ENCODE measurements at regions not wholly inside any gene's neighbourhood (a gene's known extent, or its start where the extent isn't known, plus 50 kb on each side); places are given as distances from the start of the nearest gene placed in this dataset.

DNA sequence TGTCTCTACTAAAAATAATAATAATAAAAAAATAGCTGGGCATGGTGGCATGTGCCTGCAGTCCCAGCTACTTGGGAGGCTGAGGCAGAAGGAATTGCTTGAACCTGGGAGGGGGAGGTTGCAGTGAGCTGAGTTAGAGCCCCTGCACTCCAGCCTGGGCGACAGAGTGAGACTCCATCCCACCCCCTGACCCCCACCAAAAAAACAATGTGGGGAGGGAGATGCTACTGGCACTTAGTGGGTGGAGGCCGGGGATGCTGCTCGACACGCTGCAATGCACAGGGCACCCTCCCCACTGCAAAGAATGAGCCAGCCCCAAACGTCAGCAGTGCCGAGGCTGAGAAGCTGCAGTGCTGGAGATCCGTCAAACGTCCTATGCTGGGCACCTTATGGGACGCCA lies 77.5 kb upstream of the MAP1LC3B2 start:
- no peak overlapping the region for H4K91ac ChIP-seq (ENCODE audit: insufficient read depth, low read depth, low read length)
- H2BK5ac ChIP-seq (ENCODE audit: low read depth, low read length, poor library complexity, severe bottlenecking): no peak overlapping the region
- H2AK9ac ChIP-seq (replicated peaks; ENCODE audit: low read depth, low read length, poor library complexity): peak overlapping the region; percentile 50
- dilution Hi-C loops (cut with HindIII; ENCODE audit: low sequenced_read_pairs, unreplicated experiment): no loop called here
- H3K27me3 ChIP-seq (ENCODE audit: control insufficient read depth, insufficient read depth, low read length): peaks cover 11% of the 10 kb centered on the region
- H3K18ac ChIP-seq (ENCODE audit: low read depth, low read length): no peak overlapping the region
- H4K20me1 ChIP-seq (ENCODE audit: insufficient read depth, low read length): no peaks in the 10 kb centered on the region
- no peaks in the 10 kb centered on the region for H3K9me1 ChIP-seq (ENCODE audit: insufficient read depth, low read length)
- CTCF ChIA-PET: interaction anchor here (0.7 kb wide), 1 partner anchor 81 kb away, joined by 3 read pairs; no protein-coding TSS in a partner anchor
- no peak overlapping the region for H4K8ac ChIP-seq (ENCODE audit: low read depth in 2 of 2, low read length in 2 of 2)
- H3K79me1 ChIP-seq (ENCODE audit: low read depth in 1 of 2, low read length in 2 of 2): no peaks in the 10 kb centered on the region
- H2BK15ac ChIP-seq (ENCODE audit: low read depth, low read length): no peak overlapping the region
- H4K5ac ChIP-seq (ENCODE audit: low read depth, low read length): no peak overlapping the region
- H2AK5ac ChIP-seq (ENCODE audit: low read depth, low read length): no peak overlapping the region
- ATAC-seq (ENCODE audit: low read depth): no peak
- no TSS peak for BruUV-seq (replicated peaks)
- H3K56ac ChIP-seq (ENCODE audit: extremely low read depth, insufficient read depth, low read length): no peak overlapping the region
- no peak overlapping the region for H3K4me2 ChIP-seq (ENCODE audit: low read depth, low read length)
- WGBS, 2 experiments (ENCODE audit: extremely low coverage in 2 of 2, insufficient read length in 1 of 2): 55% methylated on average over 7 of the region's 9 CpGs; no CpG with 5 or more reads in 1 of the 2 experiments
- no peak overlapping the region for H3K27ac ChIP-seq (ENCODE audit: insufficient read depth, low read length)
- TF ChIP-seq, protein P1, sequence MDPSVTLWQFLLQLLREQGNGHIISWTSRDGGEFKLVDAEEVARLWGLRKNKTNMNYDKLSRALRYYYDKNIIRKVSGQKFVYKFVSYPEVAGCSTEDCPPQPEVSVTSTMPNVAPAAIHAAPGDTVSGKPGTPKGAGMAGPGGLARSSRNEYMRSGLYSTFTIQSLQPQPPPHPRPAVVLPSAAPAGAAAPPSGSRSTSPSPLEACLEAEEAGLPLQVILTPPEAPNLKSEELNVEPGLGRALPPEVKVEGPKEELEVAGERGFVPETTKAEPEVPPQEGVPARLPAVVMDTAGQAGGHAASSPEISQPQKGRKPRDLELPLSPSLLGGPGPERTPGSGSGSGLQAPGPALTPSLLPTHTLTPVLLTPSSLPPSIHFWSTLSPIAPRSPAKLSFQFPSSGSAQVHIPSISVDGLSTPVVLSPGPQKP (IDR thresholded peaks at IDR 0.05; ENCODE audit: borderline replicate concordance, low read depth, low read length): no peak
- TF ChIP-seq RAD21 (IDR thresholded peaks at IDR 0.05; ENCODE audit: low read length) (no peak), POLR2A (IDR thresholded peaks at IDR 0.05; ENCODE audit: low read depth, low read length) (no peak), CHD1 (IDR thresholded peaks at IDR 0.05; ENCODE audit: low read depth, low read length) (no peak), BHLHE40 (IDR thresholded peaks at IDR 0.05; ENCODE audit: low read depth, low read length) (no peak), FOS (IDR thresholded peaks at IDR 0.05; ENCODE audit: low read depth, low read length) (no peak), RCOR1 (IDR thresholded peaks at IDR 0.05; ENCODE audit: insufficient replicate concordance, low read length) (no peak), MAZ (IDR thresholded peaks at IDR 0.05; ENCODE audit: borderline replicate concordance, low read depth, low read length) (no peak), MAFK (IDR thresholded peaks at IDR 0.05; ENCODE audit: low read depth, low read length) (no peak), SMC3 (IDR thresholded peaks at IDR 0.05; ENCODE audit: low read depth, low read length) (no peak), MXI1 (IDR thresholded peaks at IDR 0.05; ENCODE audit: borderline replicate concordance, low read depth, low read length) (no peak), NFE2L2 (IDR thresholded peaks at IDR 0.05; ENCODE audit: low read depth, low read length) (no peak), RFX5 (IDR thresholded peaks at IDR 0.05; ENCODE audit: low read depth, low read length) (no peak), CEBPB (IDR thresholded peaks at IDR 0.05; ENCODE audit: low read depth, low read length) (no peak)
- TF ChIP-seq, protein P2, sequence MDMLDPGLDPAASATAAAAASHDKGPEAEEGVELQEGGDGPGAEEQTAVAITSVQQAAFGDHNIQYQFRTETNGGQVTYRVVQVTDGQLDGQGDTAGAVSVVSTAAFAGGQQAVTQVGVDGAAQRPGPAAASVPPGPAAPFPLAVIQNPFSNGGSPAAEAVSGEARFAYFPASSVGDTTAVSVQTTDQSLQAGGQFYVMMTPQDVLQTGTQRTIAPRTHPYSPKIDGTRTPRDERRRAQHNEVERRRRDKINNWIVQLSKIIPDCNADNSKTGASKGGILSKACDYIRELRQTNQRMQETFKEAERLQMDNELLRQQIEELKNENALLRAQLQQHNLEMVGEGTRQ (IDR thresholded peaks at IDR 0.05; ENCODE audit: low read depth, low read length): no peak
- TF ChIP-seq, protein P3, sequence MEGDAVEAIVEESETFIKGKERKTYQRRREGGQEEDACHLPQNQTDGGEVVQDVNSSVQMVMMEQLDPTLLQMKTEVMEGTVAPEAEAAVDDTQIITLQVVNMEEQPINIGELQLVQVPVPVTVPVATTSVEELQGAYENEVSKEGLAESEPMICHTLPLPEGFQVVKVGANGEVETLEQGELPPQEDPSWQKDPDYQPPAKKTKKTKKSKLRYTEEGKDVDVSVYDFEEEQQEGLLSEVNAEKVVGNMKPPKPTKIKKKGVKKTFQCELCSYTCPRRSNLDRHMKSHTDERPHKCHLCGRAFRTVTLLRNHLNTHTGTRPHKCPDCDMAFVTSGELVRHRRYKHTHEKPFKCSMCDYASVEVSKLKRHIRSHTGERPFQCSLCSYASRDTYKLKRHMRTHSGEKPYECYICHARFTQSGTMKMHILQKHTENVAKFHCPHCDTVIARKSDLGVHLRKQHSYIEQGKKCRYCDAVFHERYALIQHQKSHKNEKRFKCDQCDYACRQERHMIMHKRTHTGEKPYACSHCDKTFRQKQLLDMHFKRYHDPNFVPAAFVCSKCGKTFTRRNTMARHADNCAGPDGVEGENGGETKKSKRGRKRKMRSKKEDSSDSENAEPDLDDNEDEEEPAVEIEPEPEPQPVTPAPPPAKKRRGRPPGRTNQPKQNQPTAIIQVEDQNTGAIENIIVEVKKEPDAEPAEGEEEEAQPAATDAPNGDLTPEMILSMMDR (conservative IDR thresholded peaks at IDR 0.05; ENCODE audit: low read depth, low read length): no peak
- H2AFZ ChIP-seq (replicated peaks; ENCODE audit: low read length, poor library complexity): peak overlapping the region; percentile 32
- H2BK120ac ChIP-seq (ENCODE audit: low read depth, low read length): no peak overlapping the region
- in situ Hi-C loops (cut with MboI; ENCODE audit: low sequenced_read_pairs): no loop called here
- H3K4me3 ChIP-seq (ENCODE audit: insufficient read depth, low read depth, low read length): no peak overlapping the region
- intact Hi-C loops (cut with micrococcal nuclease): no loop called here
- H3K4me1 ChIP-seq (ENCODE audit: control insufficient read depth, insufficient read depth, low read length): peaks cover 2% of the 10 kb centered on the region; the same call in 1 of the 2 replicates
- H3K14ac ChIP-seq (replicated peaks; ENCODE audit: low read depth, low read length): no peak overlapping the region
- no peak overlapping the region for H3K9ac ChIP-seq (ENCODE audit: low read depth, low read length)
- H3K23ac ChIP-seq (ENCODE audit: low read depth, low read length): no peak overlapping the region
- DNase-seq: no peak
- H3K36me3 ChIP-seq (ENCODE audit: control insufficient read depth, insufficient read depth, low read length): no peaks in the 10 kb centered on the region
- H3K9me3 ChIP-seq (ENCODE audit: control insufficient read depth, insufficient read depth, low read length): no peaks in the 10 kb centered on the region
- no peak overlapping the region for H3K4ac ChIP-seq (ENCODE audit: low read depth, low read length)
- POLR2A ChIA-PET (ENCODE audit: unreplicated experiment): no interaction called here
- no peak overlapping the region for H2BK20ac ChIP-seq (ENCODE audit: low read depth, low read length)

Measured in IMR-90 (cell line).